HG03565 (cell line): ENCODE measurements at regions not wholly inside any gene's neighbourhood (a gene's known extent, or its start where the extent isn't known, plus 50 kb on each side); places are given as distances from the start of the nearest gene placed in this dataset.

Experiments
- ATAC-seq: cut with Tn5 transposase; IDR thresholded peaks from one replicate; pipeline ENCODE4 v1.9.1; 2021; ENCODE audit warnings: mild to moderate bottlenecking, moderate library complexity; ENCODE audit not compliant: unreplicated experiment

DNA sequence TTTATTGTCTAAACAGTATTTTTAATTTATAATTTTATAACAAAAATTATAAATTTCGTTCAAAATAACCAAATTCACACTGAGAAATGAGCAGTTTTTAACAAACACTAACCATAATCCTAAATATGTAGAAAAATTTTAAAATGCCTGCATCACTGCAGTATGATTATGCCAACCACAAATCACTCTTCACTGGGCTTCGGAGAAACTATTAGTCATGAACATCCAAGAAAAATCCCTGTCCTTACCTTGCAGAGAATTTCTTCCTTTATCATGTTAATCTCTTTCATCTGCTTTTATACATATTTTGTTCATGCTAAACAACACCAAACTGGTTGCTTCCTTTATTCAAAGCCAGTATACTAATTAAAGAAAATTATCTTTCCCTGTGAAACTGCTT is 511.0 kb upstream of the ALCAM start:
- no peak for ATAC-seq

DNA sequence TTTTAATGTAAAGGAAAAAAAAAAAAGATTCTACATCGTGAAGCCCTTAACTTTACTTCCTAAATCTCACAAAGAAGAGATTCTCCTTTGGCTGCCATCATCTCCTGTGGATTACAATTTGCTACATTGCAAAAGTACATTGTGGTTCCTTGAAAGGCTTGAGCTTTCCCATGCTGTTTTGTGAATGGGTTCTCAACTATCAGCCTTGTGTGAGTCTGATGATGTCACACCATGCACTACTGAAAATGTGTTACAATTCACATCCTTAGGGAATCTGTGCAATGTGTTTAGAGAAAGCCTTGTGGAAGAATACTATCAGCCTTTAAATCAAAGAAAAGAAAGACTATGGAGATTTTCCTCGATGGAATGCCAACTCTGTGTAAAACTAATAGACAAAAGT is 510.0 kb upstream of the ALCAM start:
- ATAC-seq: no peak

DNA sequence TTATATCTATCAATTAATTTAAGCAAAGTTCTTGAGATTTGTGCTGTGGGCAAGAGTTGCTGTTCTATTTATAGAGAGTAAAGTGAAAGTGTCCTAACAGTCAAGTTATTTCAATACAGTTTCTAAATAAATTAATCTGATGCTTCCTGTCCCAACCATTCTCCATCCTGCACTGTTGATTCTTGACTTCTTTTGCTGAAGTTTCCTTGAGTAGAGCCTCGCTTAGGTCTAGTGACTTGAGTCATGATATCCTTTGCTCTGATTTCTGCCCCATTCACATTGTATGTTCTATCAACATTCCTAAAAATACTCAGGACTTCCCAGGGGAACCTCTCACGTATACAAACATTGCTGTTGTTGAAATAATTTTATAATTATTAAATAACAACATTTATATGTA is 498.4 kb upstream of the ALCAM start:
- ATAC-seq: no peak

DNA sequence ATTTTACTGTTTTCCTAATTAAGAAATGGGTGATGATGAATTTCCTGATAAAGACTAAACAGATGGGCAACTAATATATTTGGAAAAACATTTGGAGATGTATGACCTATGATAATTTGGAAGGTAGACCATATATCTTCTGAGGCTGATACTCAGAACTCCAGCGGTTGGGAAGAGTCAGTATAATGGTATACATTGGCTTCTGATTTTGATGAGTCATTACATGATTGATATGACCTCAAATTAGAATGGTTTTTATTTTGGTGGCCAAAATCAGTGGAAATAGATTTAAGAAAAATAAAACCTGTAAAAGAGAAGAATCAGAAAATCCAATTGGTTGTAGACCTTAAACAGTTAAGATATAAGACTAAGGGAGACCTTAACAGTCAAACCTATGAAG is 496.4 kb upstream of the ALCAM start:
- ATAC-seq: no peak

DNA sequence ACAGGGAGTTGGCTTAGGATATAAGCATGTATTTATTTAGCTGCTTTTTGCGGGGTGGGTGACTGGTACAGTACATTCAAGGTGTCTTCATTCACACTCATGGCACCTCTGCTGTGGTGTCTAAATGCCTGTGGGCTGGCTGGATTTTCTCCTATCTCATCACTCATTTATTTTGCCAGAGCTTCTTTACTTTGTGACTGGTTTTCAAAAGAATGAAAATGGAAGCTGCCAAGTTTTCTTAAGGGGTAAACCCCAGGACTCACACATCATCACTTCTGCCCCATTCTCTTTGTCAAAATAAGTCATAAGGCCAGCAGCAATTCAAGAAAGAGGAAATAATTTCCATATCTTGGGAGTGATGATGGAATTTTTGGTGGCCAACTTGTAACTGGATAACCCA is 493.4 kb upstream of the ALCAM start:
- no peak for ATAC-seq

DNA sequence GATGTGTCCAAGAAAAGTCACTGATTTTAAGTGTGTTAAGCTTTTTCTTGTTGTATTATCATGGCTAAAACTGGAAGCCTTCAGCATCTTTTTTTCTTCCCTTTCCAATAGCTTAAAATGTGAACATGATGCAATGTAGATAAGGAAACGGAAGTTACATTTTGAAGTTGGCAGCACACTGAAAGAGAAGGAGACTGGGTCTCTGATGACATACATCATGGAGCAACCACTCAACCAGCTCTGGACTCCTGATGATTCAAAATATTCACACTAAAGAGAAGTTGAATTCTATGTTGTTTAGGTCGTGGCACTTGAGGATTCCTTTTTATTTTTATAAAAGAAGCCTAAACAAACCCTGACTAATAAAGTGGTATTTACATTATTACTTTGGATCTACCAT is 488.3 kb upstream of the ALCAM start:
- no peak for ATAC-seq

DNA sequence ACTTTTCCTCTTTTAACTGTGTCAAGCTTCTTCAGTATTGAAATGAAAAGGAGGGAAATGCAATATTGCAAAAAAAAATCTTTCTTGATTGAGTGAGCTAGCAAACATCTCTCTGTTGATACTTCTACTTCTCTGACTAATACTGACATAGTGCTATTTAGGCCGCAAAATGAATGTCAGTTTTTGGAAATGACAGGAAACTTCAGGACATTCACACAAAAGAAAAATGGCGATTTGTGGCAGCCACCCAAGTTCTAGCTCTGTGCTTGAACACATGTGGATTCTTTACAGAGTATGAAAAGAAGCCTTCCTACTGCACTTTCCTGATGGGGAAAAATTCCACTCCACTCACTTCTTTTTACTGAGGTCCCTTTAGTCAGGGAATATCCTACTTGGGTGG is 486.8 kb upstream of the ALCAM start:
- no peak for ATAC-seq

DNA sequence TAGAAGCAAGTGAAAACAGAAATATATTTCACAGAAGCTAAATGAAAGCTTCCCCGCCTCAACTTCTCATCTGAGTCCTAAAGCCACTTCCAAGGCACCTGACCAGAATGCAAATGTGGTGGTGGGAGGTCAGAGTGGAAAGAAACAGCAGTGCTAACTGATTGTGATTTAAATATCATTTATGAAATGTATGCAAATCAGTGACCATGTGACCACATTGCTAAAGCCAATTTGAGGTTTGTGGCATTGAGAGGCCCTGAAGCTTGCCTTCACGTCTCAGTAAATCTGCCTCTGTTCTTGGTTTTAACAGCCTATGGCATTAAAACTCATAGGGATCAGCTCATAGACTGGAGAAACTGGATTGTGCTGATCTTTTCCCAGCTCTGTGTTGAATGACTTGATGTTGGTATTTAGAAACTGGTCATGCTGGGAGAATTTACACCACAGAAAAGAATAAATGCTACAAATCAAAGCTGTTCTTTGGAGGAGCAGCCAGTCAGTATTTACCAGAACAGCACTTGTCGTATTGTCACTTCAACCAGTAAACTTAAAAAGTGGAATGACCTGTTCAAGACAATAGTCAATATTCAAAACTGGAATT is 481.4 kb upstream of the ALCAM start:
- peak; percentile 49 for ATAC-seq

DNA sequence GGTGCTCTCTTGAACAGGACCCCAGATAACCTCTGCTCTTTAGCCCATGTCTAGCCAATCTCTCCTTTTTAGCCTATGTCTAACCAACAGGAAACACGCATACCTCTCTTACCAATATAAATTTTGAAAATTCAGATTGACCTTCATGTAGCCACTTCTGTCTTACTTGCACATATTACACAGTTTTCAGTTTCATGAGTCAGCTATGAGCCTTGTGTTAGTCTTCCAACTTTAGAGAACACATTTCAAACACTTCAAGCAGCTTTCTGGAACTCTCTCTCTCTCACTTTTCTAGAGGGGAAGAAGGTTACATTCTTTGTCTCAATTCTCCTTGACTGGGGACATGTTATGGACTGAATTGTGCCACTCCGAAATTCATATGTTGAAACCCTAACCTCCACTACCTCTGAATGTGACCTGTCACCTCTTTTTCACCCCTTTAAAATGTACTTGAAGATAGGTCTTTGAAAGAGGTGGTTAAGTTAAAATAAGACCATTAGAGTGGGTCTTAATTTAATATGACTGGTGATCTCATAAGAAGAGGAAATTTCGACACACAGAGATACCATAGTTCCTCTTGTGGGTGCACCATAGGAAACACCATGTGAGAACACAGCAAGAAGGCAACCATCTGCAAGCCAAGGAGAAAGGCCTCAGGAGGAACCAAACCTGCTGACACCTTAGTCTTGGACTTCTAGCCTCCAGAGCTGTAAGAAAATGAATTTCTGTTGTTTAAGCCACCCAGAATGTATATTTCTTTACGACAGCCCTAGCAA is 480.3 kb upstream of the ALCAM start:
- ATAC-seq: peak; percentile 32

DNA sequence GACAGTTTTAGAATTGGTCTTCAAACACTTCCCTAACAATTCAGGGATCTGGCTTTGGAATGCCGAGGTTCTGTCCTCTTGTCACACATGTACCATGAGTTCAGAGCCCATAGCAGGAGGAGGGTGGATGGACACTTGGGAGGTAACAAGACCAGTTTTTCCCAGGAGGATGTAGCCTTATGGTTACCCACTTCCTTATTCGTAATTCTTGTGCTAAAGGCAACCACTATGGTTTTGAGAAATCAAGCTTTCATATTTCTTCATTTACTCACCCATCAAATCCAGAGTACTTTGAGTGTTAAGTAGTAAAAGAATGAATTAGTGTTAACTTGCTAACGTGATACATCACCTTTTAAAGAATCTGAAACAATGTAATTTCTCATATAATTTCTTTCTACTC is 479.6 kb upstream of the ALCAM start:
- ATAC-seq: no peak

DNA sequence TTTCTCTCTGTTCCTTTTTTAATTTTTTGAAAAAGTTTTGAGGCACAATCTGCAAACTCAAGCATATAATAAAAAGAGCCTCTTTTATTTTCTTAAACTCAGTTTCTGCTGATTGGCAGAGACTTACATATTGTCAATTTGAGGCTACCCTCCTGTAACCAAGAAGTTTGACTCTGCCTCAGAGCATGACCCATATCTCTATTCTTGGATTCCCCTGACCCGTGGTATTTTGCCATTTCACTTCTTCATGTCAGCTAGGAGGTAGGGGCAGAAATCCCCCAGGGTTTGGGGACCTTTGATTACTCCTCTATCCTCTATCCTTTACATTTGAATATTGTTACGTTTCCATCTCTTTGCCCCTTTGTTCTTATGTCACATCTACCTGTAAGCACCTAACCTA is 479.1 kb upstream of the ALCAM start:
- ATAC-seq: no peak

DNA sequence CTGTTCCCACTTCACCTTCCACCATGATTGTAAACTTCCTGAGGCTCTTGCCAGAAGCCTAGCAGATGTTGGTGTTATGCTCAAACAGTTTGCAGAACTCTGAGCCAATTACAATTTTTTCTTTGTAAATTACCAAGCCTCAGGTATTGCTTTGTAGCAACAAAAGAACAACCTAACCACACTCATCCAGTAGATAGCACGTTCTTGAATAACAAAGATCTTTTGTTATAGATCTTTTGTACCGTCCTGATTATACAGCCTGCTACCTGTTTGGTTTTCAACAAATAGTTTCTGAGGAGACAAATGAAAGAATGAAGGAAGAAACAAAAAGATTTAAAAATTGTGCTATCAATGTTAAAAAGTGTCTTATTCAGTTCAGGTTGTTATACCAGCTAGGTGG is 474.7 kb upstream of the ALCAM start:
- no peak for ATAC-seq

DNA sequence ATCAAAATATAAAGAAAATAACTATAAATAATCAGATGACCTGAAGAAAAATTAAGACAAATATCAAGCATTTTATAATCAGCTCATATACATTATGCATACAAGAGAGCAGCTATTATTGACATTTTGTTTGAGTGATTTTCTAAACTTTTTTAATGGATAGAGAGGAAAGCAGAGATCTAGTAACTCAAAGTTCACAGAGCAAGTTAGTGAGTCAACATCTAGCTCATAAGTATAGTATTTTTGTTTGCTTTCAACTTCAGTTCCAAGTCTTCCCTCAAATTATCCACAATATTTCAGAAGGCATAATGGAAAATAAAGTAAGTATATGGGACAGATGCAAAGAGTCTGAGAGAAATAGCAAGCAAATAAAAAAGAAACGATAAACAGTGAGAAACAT is 470.1 kb upstream of the ALCAM start:
- ATAC-seq: no peak

DNA sequence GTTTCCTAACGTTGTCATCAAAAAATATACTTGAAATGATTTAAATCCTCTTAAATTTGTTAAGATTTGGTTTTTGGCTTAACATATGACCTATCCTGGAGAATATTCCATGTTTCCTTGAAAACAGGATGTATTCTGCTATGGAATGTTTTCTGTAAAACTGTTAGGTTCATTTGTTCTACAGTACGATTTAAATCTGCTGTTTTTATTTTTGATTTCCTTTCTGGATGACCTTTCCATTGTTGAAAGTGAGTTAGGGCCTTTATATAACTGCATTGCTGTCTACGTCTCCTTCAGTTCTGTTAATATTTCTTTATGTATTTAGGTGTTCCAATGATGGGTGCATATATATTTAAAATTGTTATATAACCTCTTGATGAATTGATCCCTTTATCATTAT is 465.3 kb upstream of the ALCAM start:
- ATAC-seq: no peak

DNA sequence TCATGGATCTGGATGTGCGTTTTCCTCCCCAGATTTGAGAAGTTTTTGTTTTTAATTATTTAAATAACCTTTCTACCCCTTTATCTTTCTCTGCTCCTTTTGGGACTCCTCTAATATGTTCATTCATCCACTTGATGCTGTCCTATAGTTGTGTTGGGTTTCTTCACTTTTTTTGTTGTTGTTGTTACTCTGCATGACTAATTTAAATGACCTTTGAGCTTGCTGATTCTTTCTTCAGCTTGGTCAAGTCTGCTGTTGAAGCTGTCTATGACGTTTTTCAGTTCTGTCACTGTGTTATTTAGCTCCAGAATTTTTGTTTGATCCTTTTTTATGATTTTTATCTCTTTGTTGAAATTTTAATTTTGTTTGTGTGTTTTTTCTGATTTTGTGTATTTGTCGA is 463.6 kb upstream of the ALCAM start:
- no peak for ATAC-seq

DNA sequence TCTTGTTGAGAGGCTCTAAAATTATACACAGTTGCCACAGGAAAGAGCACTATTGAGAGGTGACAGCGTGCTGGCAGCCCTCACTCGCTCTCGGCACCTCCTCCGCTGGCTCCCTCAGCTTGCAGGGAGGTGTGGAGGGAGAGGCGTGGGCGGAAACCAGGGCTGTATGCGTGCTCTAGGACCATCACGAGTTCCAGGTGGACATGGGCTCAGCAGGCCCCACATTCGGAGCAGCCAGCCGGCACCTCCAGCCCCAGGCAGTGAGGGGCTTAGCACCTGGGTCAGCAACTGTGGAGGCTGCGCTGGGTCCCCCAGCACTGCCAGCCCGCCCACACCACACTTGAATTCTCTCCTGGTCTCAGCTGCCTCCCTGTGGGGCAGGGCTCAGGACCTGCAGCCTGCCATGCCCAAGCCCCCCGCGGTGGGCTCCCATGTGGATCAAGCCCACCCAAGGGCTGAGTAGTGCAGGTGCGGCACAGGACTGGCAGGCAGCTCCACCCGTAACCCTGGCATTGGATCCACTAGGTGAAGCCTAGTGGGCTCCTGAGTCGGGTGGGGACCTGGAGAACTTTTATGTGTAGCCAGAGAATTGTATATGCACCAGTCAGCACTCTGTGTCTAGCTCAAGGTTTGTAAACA is 460.6 kb upstream of the ALCAM start:
- ATAC-seq: no peak

DNA sequence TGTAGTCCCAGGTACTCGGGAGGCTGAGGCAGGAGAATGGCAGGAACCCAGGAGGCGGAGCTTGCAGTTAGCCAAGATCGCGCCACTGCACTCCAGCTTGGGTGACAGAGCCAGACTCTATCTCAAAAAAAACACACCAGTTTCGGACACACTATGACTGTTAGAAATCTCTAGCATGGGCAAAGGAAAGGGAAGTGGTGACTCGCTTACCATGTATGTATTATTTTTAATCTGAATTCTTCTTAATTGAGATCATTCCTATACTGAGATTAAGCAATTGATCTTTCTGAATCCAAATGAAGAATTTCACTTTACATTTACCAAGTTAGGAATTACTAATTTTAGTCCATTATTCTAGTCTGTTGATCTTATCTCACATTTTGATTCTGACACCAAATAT is 459.2 kb upstream of the ALCAM start:
- ATAC-seq: no peak

DNA sequence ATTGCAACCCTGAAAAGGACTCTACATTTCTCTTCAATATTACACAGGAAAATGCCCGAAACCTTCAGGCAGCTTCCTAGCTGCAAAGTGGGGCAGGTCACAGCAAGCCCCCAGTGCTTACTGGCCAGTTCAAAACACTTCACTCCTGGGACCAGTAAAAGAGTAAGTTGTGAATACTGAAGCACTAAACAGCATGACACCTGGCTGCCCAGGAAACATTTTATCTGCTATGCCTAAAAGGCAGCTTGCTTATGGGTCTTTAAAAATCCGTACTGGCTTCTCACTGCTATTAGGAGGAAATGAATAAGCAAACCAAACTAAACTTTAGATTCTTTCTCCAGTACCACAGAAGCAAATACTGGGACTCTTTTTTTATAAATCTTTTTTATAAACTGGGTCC is 457.9 kb upstream of the ALCAM start:
- ATAC-seq: no peak

DNA sequence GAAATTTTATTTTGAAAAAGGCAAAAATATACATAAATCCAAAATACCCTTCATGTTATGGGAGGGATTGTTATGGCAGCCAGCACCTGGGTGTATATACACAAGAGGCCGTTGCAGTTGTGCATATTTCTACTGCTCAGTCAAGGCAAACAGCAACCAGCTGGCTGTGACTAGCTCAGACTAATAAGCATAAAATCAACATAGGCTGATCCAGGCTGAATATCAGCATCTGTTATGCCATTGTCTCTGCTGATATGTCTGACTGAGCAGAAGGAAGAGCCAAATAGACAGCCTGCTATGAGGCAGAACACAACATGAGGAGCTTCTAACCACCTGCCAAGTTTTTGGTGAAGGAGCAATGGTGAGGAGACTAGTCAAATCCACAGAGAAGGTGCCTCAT is 457.5 kb upstream of the ALCAM start:
- ATAC-seq: no peak

DNA sequence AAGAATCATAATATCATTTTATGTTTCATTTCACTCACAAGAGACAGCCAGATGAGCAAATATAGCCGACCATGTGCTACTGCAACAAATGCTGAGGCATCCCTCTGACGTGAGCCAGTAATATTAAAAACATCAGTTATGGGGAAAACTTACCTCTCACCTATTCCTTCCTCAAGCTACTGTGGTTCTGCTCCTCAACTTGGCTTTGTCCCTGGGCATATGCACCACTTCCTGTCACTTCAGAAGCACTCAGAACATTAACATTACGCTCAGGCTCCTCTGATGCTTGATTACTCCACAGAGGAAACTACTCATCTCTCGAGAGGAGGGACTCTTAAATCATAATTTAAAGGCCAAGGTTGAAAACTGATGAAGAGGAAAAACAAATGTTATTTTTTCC is 457.0 kb upstream of the ALCAM start:
- ATAC-seq: no peak

DNA sequence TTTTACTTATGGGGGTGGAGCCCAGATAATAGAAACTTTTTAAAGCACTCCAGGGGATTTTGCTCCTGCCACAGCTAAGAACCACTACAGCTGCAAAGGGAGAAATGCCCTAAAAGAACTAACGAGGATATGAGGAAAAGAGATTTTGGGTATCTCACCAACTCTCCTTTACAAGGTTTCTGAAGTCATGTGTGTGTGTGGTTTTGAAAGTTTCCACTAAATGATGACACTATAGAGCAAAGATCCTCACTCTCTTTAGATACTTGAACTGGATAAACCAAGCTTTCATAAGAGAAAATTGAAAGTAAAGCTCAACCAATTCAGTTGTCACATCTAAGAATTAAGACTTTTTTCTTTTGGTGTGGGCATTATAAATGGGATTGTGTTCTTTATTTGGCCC is 455.3 kb upstream of the ALCAM start:
- ATAC-seq: no peak

DNA sequence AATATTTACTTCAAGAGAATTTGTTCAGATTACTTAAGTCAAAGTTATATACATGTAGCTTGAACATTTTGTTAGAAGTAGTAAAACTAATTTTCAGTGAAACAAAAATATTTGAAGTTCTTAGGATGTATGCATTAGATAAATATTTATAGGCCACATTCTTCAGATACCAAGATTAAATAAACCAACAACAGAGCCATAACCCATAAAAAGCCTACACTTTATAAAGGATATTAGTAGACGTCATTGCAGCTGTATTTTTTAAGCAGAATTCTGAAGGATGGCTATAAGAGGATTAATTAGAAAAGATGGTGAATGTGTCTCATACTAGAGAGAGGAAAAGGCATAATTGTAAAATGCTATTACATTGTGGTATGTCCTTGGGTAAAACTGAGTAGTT is 449.7 kb upstream of the ALCAM start:
- ATAC-seq: no peak

DNA sequence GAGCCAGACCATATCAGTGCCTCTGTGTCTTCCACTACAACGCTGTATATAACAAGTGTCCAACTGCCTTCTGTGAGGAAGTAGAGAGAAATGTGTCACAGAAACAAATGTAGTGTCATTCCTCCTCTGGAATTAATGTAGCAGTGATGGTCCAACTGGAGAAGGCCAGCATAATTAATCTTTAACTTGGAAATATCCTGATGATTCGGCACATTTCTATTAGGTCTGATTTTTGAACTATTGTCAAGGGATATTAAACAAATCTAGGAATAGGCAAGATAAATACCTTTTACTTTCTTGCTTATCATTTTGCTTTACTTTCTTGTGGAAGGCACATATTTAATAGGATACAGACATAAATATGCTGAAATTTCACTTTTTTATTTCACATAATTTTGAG is 446.2 kb upstream of the ALCAM start:
- no peak for ATAC-seq
